CMK (cell line): ENCODE measurements at regions not wholly inside any gene's neighbourhood (a gene's known extent, or its start where the extent isn't known, plus 50 kb on each side); places are given as distances from the start of the nearest gene placed in this dataset.

Source experiments
- DNase-seq: peaks from one replicate; pipeline ENCODE4 v3.0.0-alpha.2; 2010; ENCODE audit warnings: low read depth

GRCh38 chr5:68482199-68482598 is 266.6 kb downstream of the PIK3R1 start:
- DNase-seq, result no peak

- DNase-seq, result no peak
Observed at GRCh38 chr5:68484307-68485068, 268.9 kb downstream of the PIK3R1 start.

DNA sequence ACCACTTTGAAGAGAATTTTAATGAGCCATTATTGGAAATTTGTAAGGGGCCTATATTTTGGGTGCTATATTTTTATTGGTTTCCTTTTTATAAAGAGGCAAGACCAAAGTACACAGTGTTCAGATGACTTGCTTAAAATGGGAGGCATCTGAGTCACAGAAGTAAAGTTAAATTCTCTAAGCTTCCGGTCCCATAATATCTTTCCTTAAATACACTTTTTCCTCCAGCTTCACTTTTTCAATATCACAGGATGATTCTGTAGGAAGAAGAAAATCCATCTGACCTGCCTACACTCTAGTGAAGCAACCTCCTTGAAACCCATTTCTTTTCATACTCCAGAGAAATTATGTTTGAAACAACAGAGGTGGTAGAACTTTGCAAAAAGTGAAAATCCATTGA is 274.0 kb downstream of the PIK3R1 start:
- no peak for DNase-seq

DNA sequence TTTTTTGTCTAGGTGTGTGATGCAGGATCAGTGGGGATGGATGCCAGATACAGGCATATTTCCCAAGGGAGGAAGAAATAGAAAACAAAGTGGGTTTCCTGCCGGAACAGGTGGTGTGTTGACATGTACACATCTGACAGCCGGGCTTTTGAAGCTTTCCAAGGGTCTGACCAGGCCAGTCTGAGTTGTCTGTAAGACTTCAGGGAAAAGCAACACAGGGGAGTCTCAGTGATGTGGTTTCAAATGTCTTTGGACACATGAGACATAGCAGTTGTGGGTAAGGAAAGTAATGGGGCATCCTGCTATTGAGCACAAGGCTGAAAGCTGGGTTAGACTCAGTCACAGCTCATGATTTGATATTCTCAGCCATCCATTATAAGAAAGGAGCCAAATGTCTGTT is 274.9 kb downstream of the PIK3R1 start:
- no peak for DNase-seq

DNA sequence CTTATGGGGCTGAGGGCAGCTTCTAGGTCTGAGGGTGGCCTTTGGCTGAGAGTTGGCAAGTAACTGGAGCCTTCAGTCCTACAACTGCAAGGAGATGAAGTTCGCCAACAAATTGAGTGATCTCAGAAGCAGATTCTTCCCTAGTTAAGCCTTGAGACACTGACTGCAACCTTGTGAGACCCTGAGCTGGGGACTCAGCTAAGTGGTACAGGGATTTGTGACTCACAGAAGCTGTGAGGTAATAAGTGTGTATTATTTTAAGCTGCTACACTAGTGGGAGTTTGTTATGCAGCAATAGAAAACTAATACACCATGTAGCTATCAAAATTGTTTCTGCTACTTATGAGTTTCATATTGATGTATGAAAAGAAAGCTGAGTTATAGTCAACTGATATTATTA is 279.2 kb downstream of the PIK3R1 start:
- DNase-seq, result no peak

- DNase-seq, result no peak
Observed at GRCh38 chr5:68499987-68500386, 284.4 kb downstream of the PIK3R1 start.

- DNase-seq, result no peak
Observed at GRCh38 chr5:68500813-68501212, 285.3 kb downstream of the PIK3R1 start.

DNA sequence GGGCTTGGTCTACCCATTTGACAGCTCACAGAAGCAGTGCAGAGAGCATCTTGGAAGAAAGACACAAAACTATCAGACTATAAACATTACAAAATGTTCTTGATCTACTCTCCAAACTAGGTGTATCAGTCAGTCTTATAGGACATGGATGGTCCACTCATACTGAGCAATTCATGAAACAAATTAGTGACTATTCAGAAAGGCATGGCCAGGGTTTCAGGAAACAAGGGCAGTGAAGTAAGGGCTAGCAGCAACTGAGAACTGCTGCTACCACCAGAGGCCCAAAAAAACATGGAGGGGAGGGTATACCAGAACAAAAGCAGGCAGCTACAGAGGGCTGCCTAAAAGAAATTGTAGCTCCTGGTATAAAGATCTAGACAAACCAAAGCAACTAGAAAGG is 287.0 kb downstream of the PIK3R1 start:
- no peak for DNase-seq

DNA sequence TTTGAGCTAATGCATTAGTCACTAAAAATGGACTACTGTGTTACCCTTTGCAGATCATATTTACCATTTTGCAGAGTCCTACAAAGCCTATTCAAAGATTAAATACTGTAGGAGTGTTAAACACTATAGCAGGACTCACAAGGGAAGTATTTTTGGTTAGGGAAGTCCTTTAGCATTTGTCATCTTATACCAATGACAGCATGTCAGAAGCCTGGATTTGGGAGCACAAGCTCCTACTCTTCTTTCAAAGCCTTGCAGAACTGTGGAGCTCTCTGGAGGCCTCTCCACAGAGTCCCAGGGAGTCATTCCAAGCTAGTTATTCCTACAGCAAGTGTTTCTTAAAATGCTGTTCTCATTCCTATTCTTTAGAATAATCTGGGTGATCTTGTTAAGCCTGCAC is 288.8 kb downstream of the PIK3R1 start:
- no peak for DNase-seq

DNA sequence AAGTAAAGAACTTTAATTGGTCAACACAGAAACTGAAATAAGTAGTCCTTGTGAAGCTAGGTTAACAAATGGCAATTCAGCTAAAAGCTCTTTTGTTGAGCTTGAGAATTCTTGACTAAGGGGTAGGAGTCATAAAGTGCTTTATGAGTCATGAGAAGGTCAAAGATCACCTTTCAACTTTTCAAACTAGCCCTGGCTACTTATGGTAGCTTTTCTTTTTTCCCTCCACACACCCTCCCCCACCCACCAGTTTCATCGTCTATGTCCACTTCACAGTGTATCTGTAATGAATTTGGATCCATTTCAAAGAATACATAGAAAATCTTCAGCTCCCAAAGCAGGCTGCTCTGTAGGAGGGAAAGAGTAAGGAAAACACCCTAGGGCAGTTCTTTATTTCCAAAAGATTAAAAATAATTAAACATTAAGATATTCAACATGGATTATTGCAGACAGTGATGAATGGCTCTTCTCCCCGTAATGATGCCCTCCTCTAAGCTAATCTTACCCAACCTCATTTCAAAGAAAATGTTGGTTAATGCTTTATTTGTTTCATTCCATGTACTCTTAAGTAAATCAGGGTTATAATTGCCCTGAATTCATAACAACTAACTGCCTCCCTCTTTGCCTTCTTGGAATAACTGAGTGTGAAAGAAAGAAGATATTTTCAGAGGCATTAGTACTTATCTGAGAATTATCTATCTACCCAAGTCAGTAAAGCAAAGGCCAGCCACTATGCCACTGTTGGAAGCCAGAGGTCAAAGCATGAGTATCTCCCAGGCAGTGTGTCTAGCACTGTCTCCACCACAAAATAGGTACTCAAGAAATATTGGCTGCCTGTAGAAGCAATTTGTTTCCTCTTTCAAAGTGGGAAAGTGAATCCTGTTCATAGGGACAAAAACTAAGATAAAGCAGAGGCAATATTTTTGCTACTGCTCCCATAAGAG is 290.6 kb downstream of the PIK3R1 start:
- no peak for DNase-seq

DNA sequence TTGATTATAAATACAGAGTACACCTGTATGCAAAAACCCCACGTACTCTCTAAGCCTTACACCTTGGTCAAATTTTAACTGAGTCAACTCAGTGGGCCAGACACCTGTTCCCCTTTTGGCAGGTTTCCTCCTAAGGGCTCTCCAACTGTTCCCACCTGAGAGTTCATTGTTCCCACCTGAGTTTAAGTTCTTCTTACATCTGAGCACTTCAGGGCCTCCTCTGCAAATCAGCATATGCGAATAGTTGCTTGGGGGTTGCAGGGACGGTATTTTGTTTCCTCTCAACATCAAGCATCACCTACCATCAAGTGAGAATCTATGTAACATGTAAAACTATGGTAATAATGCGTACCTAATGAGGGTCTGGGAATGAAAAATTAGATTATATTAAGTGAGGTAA is 300.0 kb downstream of the PIK3R1 start:
- DNase-seq, result no peak

DNA sequence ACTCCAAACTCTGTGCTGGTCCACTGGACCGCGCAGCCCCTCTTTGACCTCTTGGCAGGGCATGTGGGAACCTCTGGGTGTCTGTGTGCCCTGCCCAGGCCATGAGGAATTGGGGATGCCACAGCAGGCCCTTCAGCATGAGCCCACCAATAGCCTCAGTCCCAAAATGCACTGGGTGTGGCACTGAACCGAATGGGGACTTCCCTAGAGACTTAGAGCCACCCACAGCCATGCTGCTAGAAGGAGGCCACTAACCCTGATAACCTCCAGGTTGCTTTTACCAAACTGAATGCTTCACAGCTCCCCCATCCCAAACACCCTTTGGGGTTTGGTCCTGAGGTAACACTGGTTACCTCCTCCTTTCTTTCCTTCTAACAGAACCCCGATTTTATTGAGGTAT is 302.7 kb downstream of the PIK3R1 start:
- DNase-seq, result no peak

DNA sequence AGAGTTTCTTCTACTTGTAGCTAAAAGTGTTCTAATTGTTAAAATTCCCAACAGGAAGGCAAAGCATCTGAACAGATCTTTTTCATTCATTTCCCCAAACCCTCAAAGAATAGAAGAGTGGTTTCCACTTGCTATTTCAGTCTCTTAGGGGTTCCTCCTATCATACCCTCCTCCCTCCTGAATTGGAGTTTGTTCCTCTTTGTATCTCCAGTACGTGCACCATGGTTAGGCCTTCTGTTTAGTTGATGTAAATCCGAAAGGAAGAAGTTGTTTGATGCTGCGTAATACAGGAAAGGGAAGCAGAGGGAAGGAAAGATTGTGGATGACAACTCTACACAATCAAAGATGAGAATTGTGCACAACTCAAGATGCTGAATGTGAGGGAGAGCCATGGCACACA is 303.6 kb downstream of the PIK3R1 start:
- peak; percentile 3 for DNase-seq

DNA sequence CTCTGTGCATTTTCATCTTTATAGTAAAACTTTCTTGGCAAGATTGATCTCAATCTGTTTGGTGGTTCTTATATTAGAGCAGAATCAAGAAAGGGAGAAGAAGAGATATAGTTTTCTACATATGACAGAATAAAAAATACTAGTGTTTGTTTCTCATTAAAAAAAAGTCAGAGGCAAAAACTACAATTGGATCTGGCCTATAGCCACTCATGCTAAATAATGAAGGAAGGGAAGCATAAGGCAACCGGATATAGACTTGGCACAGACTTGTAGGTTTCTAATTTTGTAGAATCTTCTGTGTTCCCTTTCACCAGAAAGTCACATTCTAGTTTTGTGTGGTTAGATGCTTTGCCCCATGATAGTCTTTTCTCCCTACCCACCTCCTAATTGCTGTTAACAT is 306.2 kb downstream of the PIK3R1 start:
- no peak for DNase-seq

GRCh38 chr5:68522863-68523262 is 307.3 kb downstream of the PIK3R1 start:
- no peak for DNase-seq

- DNase-seq, result no peak
Observed at GRCh38 chr5:68528821-68529273, 313.3 kb downstream of the PIK3R1 start.

- DNase-seq, result no peak
Observed at GRCh38 chr5:68529581-68529980, 314.0 kb downstream of the PIK3R1 start.

GRCh38 chr5:68531970-68532369 is 316.4 kb downstream of the PIK3R1 start:
- DNase-seq, result no peak

DNA sequence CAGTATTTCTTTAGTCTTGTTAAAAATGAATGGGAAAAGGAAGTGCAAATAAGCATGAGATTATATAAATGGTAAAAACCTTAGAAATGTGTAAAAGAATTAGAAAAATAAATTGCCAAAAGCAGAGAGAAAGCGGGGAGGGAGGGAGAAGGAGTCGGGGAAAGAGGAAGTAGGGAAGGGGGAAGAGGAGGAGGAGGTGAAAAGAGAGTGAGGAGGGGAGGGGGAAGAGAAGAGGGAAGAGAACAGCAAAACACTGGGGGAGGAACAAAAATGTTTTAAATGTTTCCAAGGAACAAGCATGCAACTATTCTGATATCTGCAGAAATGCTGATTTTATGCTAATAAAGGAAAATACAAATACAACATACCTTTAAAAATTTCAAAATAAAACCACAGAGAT is 317.5 kb downstream of the PIK3R1 start:
- DNase-seq, result no peak

- no peak for DNase-seq
Observed at GRCh38 chr5:68533571-68534084, 318.1 kb downstream of the PIK3R1 start.

GRCh38 chr5:68534131-68534940 is 318.8 kb downstream of the PIK3R1 start:
- DNase-seq, result no peak

- no peak for DNase-seq
Observed at GRCh38 chr5:68534956-68535520, 319.5 kb downstream of the PIK3R1 start.
